WTC11 (cell line): ENCODE measurements at regions not wholly inside any gene's neighbourhood (a gene's known extent, or its start where the extent isn't known, plus 50 kb on each side); places are given as distances from the start of the nearest gene placed in this dataset.

Source experiments
- ATAC-seq: fragments of 200-7000 bp; cut with Tn5 transposase; 2 replicates; pipeline ENCODE4 v1.10.0; 2021; ENCODE audit warnings: mild to moderate bottlenecking, moderate library complexity
- CTCF ChIA-PET: fragments of 300-600 bp; sonication (Branson Sonifier 250); formaldehyde crosslinking; loops from one replicate; lab custom pipeline; 2021; ENCODE audit warnings: antibody characterized with exemption; lab: Charles Lee
- POLR2A ChIA-PET: fragments of 350-600 bp; sonication (Branson Sonifier 250); formaldehyde crosslinking; loops from one replicate; lab custom pipeline; 2021; ENCODE audit warnings: antibody characterized with exemption; lab: Charles Lee
- DNase-seq: peaks from one replicate; pipeline ENCODE4 v3.0.0; 2021; ENCODE audit warnings: low spot score
- H3K27ac Mint-ChIP-seq: 2 replicates; pipeline ENCODE4 v1.8.0; 2021; ENCODE audit warnings: mixed read lengths
- H3K27me3 Mint-ChIP-seq: 2 replicates; pipeline ENCODE4 v1.8.0; 2021; ENCODE audit warnings: low read depth, mild to moderate bottlenecking, moderate library complexity, mixed read lengths
- H3K36me3 Mint-ChIP-seq: 2 replicates; pipeline ENCODE4 v1.8.0; 2021; ENCODE audit warnings: mixed read lengths
- H3K4me1 Mint-ChIP-seq: 2 replicates; pipeline ENCODE4 v1.8.0; 2022; ENCODE audit warnings: mixed read lengths
- H3K4me3 Mint-ChIP-seq: 2 replicates; pipeline ENCODE4 v1.8.0; 2021; ENCODE audit warnings: mild to moderate bottlenecking, moderate library complexity, mixed read lengths
- H3K9me3 Mint-ChIP-seq: 2 replicates; pipeline ENCODE4 v1.8.0; 2021; ENCODE audit warnings: mixed read lengths
- ATF2 ChIP-seq: sonication (generic); formaldehyde crosslinking; IDR thresholded peaks from 2 replicates; pipeline ENCODE4 v1.8.1; 2022; ENCODE audit warnings: low read depth, missing genetic modification reagents, borderline replicate concordance
- CREB1 ChIP-seq: sonication (generic); formaldehyde crosslinking; IDR thresholded peaks from 2 replicates; pipeline ENCODE4 v1.8.0; 2023; ENCODE audit warnings: mild to moderate bottlenecking, missing genetic modification reagents
- E2F4 ChIP-seq: sonication (generic); formaldehyde crosslinking; IDR thresholded peaks from 2 replicates; pipeline ENCODE4 v1.8.1; 2022; ENCODE audit warnings: low read depth, mild to moderate bottlenecking, moderate library complexity, missing genetic modification reagents, borderline replicate concordance
- FOXJ3 ChIP-seq: sonication (generic); formaldehyde crosslinking; IDR thresholded peaks from 2 replicates; pipeline ENCODE4 v1.9.0; 2021; ENCODE audit warnings: missing genetic modification reagents, mild to moderate bottlenecking, borderline replicate concordance
- GTF2I ChIP-seq: fragments of 250-450 bp; sonication (Bioruptor Pico); conservative IDR thresholded peaks from 2 replicates; pipeline ENCODE4 v1.4.0; 2021; ENCODE audit warnings: mild to moderate bottlenecking
- HMGXB4 ChIP-seq: sonication (generic); formaldehyde crosslinking; IDR thresholded peaks from 2 replicates; pipeline ENCODE4 v1.8.1; 2023; ENCODE audit warnings: mild to moderate bottlenecking, moderate library complexity, missing genetic modification reagents
- PRRX2 ChIP-seq: fragments of 250-450 bp; sonication (Bioruptor Pico); IDR thresholded peaks from 2 replicates; pipeline ENCODE4 v1.8.0; 2021; ENCODE audit warnings: mild to moderate bottlenecking
- TCF7 ChIP-seq: sonication (generic); formaldehyde crosslinking; IDR thresholded peaks from 2 replicates; pipeline ENCODE4 v1.8.0; 2022; ENCODE audit warnings: mild to moderate bottlenecking, low read depth, missing genetic modification reagents, moderate library complexity
- ZBTB43 ChIP-seq: sonication (generic); formaldehyde crosslinking; IDR thresholded peaks from 2 replicates; pipeline ENCODE4 v1.8.1; 2023; ENCODE audit warnings: mild to moderate bottlenecking, missing genetic modification reagents
- ZNF121 ChIP-seq: sonication (generic); formaldehyde crosslinking; IDR thresholded peaks from 2 replicates; pipeline ENCODE4 v1.8.0; 2023; ENCODE audit warnings: missing genetic modification reagents
- ZNF232 ChIP-seq: sonication (generic); formaldehyde crosslinking; IDR thresholded peaks from 2 replicates; pipeline ENCODE4 v1.8.0; 2022; ENCODE audit warnings: mild to moderate bottlenecking, missing genetic modification reagents
- ZNF317 ChIP-seq: sonication (generic); formaldehyde crosslinking; IDR thresholded peaks from 2 replicates; pipeline ENCODE4 v1.8.1; 2023; ENCODE audit warnings: low read depth, mild to moderate bottlenecking, moderate library complexity, missing genetic modification reagents, borderline replicate concordance
- ZNF423 ChIP-seq: fragments of 250-450 bp; sonication (Bioruptor Pico); IDR thresholded peaks from 2 replicates; pipeline ENCODE4 v2.1.2; 2022; ENCODE audit warnings: mild to moderate bottlenecking, moderate library complexity
- ZNF425 ChIP-seq: fragments of 250-450 bp; sonication (Bioruptor Pico); conservative IDR thresholded peaks from 2 replicates; pipeline ENCODE4 v1.9.0; 2021; ENCODE audit warnings: mild to moderate bottlenecking
- ZSCAN18 ChIP-seq: fragments of 250-450 bp; sonication (Bioruptor Pico); IDR thresholded peaks from 2 replicates; pipeline ENCODE4 v2.1.2; 2022; ENCODE audit warnings: mild to moderate bottlenecking, moderate library complexity
- TF ChIP-seq, protein P1 (sequence below): sonication (generic); formaldehyde crosslinking; IDR thresholded peaks from 2 replicates; pipeline ENCODE4 v1.8.1; 2023; ENCODE audit warnings: mild to moderate bottlenecking, missing genetic modification reagents
- TF ChIP-seq, protein P2 (sequence below): sonication (generic); formaldehyde crosslinking; IDR thresholded peaks from 2 replicates; pipeline ENCODE4 v1.8.0; 2023; ENCODE audit warnings: mild to moderate bottlenecking, missing genetic modification reagents

GRCh38 chr17:69943058-69943457 is 132.0 kb upstream of the KCNJ16 start:
- H3K36me3 Mint-ChIP-seq = no peaks in the 10 kb centered on the region
- H3K9me3 Mint-ChIP-seq = peaks cover under 1% of the 10 kb centered on the region; the same call in 1 of the 2 replicates
- no peak for TF ChIP-seq HMGXB4 (CRISPR knock-in tag)
- TF ChIP-seq ZNF425 (CRISPR knock-in tag) = no peak
- TF ChIP-seq PRRX2 (CRISPR knock-in tag) = no peak
- TF ChIP-seq E2F4 = no peak
- TF ChIP-seq ZNF121 (CRISPR knock-in tag) = no peak
- TF ChIP-seq ATF2 (CRISPR knock-in tag) = no peak
- TF ChIP-seq ZNF423 (CRISPR knock-in tag) = no peak
- no peak for TF ChIP-seq CREB1 (CRISPR knock-in tag)
- TF ChIP-seq ZBTB43 (CRISPR knock-in tag) = no peak
- TF ChIP-seq, protein P1, sequence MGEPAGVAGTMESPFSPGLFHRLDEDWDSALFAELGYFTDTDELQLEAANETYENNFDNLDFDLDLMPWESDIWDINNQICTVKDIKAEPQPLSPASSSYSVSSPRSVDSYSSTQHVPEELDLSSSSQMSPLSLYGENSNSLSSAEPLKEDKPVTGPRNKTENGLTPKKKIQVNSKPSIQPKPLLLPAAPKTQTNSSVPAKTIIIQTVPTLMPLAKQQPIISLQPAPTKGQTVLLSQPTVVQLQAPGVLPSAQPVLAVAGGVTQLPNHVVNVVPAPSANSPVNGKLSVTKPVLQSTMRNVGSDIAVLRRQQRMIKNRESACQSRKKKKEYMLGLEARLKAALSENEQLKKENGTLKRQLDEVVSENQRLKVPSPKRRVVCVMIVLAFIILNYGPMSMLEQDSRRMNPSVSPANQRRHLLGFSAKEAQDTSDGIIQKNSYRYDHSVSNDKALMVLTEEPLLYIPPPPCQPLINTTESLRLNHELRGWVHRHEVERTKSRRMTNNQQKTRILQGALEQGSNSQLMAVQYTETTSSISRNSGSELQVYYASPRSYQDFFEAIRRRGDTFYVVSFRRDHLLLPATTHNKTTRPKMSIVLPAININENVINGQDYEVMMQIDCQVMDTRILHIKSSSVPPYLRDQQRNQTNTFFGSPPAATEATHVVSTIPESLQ (CRISPR knock-in tag) = no peak
- TF ChIP-seq GTF2I (CRISPR knock-in tag) = no peak
- H3K4me1 Mint-ChIP-seq = no peaks in the 10 kb centered on the region
- DNase-seq (no peak), ATAC-seq (no peak)
- no peak overlapping the region for H3K27ac Mint-ChIP-seq
- H3K4me3 Mint-ChIP-seq = no peak overlapping the region
- ChIA-PET POLR2A (no interaction called here), CTCF (no interaction called here)
- H3K27me3 Mint-ChIP-seq = no peaks in the 10 kb centered on the region

- H3K27ac Mint-ChIP-seq = no peak overlapping the region
- POLR2A ChIA-PET = no interaction called here
- TF ChIP-seq ZNF317 (CRISPR knock-in tag) (no peak), TCF7 (CRISPR knock-in tag) (no peak), ZSCAN18 (CRISPR knock-in tag) (no peak), FOXJ3 (no peak), ZNF232 (CRISPR knock-in tag) (no peak)
- TF ChIP-seq, protein P2, sequence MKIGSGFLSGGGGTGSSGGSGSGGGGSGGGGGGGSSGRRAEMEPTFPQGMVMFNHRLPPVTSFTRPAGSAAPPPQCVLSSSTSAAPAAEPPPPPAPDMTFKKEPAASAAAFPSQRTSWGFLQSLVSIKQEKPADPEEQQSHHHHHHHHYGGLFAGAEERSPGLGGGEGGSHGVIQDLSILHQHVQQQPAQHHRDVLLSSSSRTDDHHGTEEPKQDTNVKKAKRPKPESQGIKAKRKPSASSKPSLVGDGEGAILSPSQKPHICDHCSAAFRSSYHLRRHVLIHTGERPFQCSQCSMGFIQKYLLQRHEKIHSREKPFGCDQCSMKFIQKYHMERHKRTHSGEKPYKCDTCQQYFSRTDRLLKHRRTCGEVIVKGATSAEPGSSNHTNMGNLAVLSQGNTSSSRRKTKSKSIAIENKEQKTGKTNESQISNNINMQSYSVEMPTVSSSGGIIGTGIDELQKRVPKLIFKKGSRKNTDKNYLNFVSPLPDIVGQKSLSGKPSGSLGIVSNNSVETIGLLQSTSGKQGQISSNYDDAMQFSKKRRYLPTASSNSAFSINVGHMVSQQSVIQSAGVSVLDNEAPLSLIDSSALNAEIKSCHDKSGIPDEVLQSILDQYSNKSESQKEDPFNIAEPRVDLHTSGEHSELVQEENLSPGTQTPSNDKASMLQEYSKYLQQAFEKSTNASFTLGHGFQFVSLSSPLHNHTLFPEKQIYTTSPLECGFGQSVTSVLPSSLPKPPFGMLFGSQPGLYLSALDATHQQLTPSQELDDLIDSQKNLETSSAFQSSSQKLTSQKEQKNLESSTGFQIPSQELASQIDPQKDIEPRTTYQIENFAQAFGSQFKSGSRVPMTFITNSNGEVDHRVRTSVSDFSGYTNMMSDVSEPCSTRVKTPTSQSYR (CRISPR knock-in tag) = no peak
These were observed 130.6 kb upstream of the KCNJ16 start for GRCh38 chr17:69944406-69944805.

More at GRCh38 chr17:69944406-69944805, 130.6 kb upstream of the KCNJ16 start:
- no peaks in the 10 kb centered on the region for H3K36me3 Mint-ChIP-seq
- H3K4me1 Mint-ChIP-seq = no peaks in the 10 kb centered on the region
- DNase-seq (no peak), ATAC-seq (no peak)
- no peaks in the 10 kb centered on the region for H3K27me3 Mint-ChIP-seq
- no peaks in the 10 kb centered on the region for H3K9me3 Mint-ChIP-seq
- CTCF ChIA-PET = no interaction called here
- H3K4me3 Mint-ChIP-seq = no peak overlapping the region
